ENCODE measurements at regions not wholly inside any gene's neighbourhood (a gene's known extent, or its start where the extent isn't known, plus 50 kb on each side); places are given as distances from the start of the nearest gene placed in this dataset.
"Not testable (repeated sequence)": the region's sequence is repeated elsewhere in the genome, so short reads cannot be mapped to it uniquely, and the experiment has no call there.

GRCh38 chr3:166810741-166811445, 569.2 kb downstream of the ZBBX start:
- DNase-seq: no peak

GRCh38 chr3:166809520-166809919, 570.6 kb downstream of the ZBBX start:
- DNase-seq: no peak

- DNase-seq: no peak
Measured at GRCh38 chr3:166788936-166789335, 591.2 kb downstream of the ZBBX start.

- no peak for DNase-seq
Measured at GRCh38 chr3:166785876-166786275, 594.2 kb downstream of the ZBBX start.

- no peak for DNase-seq
Measured at GRCh38 chr3:166783206-166783605, 596.9 kb downstream of the ZBBX start.

- DNase-seq: no peak
Measured at GRCh38 chr3:166764698-166765318, 615.3 kb downstream of the ZBBX start.

- DNase-seq: no peak
Measured at GRCh38 chr3:166759736-166760513, 620.2 kb downstream of the ZBBX start.

GRCh38 chr3:166752214-166752613, 627.9 kb downstream of the ZBBX start:
- no peak for DNase-seq

- DNase-seq: no peak
Measured at GRCh38 chr3:166743481-166744134, 636.5 kb downstream of the ZBBX start.

- DNase-seq: no peak
Measured at GRCh38 chr3:166734734-166735133, 645.4 kb downstream of the ZBBX start.

GRCh38 chr3:166731701-166732100, 648.4 kb downstream of the ZBBX start:
- no peak for DNase-seq

- DNase-seq: no peak
Measured at GRCh38 chr3:166721466-166721865, 658.6 kb downstream of the ZBBX start.

GRCh38 chr3:166714206-166714605, 665.9 kb downstream of the ZBBX start:
- no peak for DNase-seq

- DNase-seq: no peak
Measured at GRCh38 chr3:166713787-166714186, 666.3 kb downstream of the ZBBX start.

- no peak for DNase-seq
Measured at GRCh38 chr3:166706094-166706493, 674.0 kb downstream of the ZBBX start.

GRCh38 chr3:166697495-166697894, 682.6 kb downstream of the ZBBX start:
- DNase-seq: no peak

- DNase-seq: no peak
Measured at GRCh38 chr3:166696103-166696502, 684.0 kb downstream of the ZBBX start.

- no peak for DNase-seq
Measured at GRCh38 chr3:166688665-166689064, 691.4 kb downstream of the ZBBX start.

- no peak for DNase-seq
Measured at GRCh38 chr3:166685246-166685645, 694.9 kb downstream of the ZBBX start.

- not testable (repeated sequence) for DNase-seq
Measured at GRCh38 chr3:166684077-166684476, 696.0 kb downstream of the ZBBX start.

- DNase-seq: no peak
Measured at GRCh38 chr3:166669781-166670180, 710.3 kb downstream of the ZBBX start.

- no peak for DNase-seq
Measured at GRCh38 chr3:166663194-166663593, 716.9 kb downstream of the ZBBX start.

- DNase-seq: no peak
Measured at GRCh38 chr3:166661621-166662020, 718.5 kb downstream of the ZBBX start.

Measured in NCI-H1105 (cell line).